HG03159 (cell line): ENCODE measurements at regions not wholly inside any gene's neighbourhood (a gene's known extent, or its start where the extent isn't known, plus 50 kb on each side); places are given as distances from the start of the nearest gene placed in this dataset.

Source experiments
- ATAC-seq: cut with Tn5 transposase; IDR thresholded peaks from one replicate; pipeline ENCODE4 v1.9.1; 2021; ENCODE audit warnings: mild to moderate bottlenecking, moderate library complexity; ENCODE audit not compliant: unreplicated experiment

- ATAC-seq = no peak
Observed at GRCh38 chr6:62672989-62673388, 387.0 kb upstream of the KHDRBS2 start.

GRCh38 chr6:62670490-62671223, 384.6 kb upstream of the KHDRBS2 start:
- ATAC-seq = no peak

- no peak for ATAC-seq
Observed at GRCh38 chr6:62669831-62670230, 383.8 kb upstream of the KHDRBS2 start.

GRCh38 chr6:62652692-62653328, 366.8 kb upstream of the KHDRBS2 start:
- no peak for ATAC-seq

- no peak for ATAC-seq
Observed at GRCh38 chr6:62645274-62645673, 359.2 kb upstream of the KHDRBS2 start.

DNA sequence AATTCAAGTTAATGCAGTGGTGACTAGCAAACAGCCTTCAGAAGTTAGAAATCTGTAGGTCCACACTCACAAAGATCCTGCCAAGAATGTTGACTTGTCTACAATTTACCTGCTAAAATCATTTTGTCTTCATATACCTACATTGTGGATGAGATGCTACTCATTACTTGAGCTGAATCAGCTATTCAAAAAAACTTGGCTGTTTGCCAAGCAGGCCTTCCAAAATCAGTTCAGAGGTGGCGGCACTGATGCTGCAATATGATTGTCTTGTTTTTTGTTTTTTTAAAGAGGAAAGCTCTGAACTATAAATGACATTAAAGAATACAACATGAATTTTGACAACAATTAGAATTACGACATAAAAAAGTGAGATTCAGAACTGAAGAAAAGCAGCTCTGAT, 354.7 kb upstream of the KHDRBS2 start:
- ATAC-seq = no peak

DNA sequence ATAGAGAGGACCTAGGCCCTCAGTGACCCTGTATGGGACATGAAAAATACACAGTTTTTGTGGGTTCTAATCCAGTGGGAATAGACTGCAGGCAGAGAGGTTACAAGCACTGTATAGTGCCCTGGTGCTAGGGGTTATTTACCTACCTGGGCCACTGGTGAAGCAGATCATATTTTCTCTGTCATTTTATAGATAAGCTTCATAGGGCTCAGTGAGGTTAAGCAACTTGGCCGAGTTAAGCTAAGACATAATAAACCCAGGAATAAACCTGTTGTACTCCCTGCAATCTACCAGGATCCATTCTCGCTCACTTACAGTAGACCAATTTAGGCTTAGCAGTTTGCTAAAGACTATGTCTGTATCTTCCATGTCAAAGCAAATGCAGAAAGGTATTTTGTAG, 340.6 kb upstream of the KHDRBS2 start:
- ATAC-seq = no peak

DNA sequence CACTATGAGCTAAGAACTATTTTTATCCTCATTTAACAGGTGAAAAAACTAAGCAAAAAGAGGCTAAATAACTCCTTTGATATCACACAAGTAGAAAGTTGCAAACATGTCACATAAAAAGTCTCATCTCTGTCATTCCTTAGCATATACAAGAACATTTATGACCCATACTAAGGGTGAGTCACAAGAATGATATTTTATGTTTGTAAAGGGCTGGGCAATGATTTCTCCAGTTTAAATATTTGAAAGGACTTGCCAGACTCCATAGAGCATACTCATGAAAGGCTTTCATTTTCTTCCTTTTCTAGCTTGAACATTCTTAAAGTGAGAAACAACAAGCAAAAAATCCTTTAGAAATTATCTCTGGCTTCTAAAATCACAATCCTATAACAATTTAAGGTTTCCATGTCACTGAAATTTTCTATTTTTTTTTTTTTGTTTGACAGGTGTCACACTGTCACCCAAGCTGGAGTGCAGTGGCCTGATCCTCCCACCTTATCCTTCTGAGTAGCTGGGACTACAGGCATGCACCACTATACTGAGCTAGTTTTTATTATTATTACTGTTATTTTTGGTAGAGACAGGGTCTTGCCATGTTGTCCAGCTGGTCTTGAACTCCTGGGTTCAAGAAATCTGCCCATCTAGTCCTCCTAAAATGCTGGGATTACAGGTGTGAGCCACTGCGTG, 338.0 kb upstream of the KHDRBS2 start:
- no peak for ATAC-seq

DNA sequence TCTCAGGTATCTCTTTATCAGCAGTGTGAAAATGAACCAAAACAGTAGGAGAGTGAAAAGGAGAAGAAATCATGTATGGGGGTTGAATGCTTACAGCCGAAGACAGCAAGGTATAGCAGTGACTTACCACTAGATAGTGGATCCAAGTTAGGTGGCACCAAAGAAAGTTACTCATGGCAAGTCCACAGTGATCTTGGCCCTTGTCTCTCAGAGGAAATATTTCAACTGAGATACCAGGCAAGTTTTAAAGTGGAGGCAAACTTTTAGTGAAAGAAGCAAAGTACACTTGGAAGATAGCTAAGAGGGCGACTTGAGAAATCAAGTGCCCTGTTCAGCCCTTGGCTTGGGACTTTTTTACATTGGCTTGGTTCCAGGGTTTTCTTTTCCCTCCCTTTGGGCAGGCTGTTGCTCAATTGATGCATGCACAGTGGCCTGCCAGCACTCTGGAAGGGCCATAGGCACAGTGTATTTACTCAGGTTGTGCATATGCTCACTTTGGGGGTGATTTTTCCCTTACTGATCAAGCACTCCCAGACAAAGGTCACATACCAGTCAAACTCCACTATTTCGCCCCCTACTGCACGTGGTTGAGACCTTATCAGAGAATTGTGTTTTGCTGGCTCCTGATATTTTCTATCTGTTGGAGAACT, 329.5 kb upstream of the KHDRBS2 start:
- no peak for ATAC-seq

DNA sequence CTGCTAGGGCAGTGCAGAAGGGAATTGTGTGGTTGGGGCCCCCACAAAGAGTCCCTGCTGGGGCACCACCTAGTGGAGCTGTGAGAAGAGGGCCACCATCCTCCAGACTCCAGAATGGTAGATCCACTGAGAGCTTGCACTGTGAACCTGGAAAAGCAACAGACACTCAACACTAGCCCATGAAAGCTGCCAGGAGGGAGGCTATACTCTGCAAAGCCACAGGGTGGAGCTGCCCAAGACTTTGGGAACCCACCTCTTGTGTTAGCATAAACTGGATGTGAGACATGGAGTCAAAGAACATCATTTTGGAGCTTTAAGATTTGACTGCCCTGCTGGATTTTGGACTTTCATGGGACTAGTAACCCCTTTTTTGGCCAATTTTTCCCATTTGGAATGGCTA, 328.4 kb upstream of the KHDRBS2 start:
- ATAC-seq = no peak

DNA sequence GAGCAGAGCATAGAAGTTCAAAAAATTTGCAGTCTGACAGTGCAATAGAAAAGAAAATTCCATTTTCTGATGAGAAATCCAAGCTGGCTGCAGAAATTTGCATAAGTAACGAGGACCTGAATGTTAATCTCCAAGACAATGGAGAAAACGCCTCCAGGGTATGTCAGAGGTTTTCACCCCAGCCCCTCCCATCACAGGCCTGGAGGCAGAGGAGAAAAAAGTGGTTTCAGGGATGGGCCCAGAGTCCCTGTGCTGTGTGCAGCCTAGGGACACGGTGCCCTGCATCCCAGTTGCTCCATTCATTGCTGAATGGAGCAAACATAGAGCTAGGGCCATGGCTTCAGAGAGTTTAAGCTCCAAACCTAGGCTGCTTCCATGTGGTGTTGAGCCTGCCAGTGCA, 327.9 kb upstream of the KHDRBS2 start:
- ATAC-seq = no peak

DNA sequence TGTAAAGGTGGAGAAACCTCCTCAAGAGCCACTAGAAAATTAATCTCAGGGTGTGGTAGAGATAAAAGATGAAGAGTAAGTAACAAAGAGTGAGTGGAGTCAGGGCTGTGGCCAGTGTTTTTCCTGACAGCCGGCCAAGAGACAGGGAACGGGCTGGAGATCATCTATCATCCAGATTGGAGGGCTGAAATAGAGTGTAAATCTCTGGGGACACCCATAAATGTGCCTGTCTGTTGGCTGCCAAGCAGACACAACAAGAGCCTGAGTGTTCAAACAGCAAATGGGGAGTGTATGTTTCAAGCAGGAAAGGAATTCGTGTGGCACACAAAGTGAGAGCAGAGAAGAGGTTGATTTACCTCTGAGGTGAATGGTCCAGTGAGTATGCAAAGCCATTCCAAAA, 326.4 kb upstream of the KHDRBS2 start:
- ATAC-seq = no peak

DNA sequence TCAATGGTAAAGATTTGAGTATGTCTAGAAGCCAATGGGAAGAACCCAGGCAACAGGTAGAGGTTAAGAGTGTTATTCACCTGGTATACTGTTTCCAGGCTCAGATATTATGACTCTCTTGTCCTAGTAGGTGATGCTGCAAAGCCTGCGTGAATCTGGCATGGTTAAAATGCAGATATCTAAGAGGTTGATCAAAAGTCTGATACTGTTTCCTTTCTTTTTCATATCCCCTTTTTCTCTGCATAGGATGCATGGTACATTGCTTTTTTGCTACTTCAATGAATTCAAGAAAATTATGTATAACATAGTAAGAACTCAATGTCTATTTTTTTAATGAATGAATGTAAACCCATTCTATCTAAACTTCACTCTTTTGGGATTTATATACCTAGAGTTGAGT, 284.3 kb upstream of the KHDRBS2 start:
- no peak for ATAC-seq

GRCh38 chr6:62541502-62541901, 255.5 kb upstream of the KHDRBS2 start:
- no peak for ATAC-seq

DNA sequence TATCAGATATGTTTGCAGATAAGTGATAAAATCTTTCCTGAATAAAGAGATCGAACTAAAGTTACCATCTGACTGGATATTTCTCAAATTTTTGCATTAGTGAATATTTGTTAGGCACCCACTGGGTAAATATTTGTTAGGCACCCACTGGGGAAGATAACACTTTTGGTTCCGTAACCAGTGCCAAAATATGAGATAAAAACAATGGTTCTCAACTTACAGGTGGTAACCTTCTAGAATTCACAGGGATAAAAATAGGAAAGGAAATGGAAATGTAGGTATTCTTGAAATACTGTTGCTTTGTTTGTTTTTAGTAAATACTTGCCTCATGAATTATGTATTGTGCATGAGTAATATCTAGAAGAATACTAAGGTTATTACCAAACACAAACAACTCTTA, 245.0 kb upstream of the KHDRBS2 start:
- no peak for ATAC-seq

- ATAC-seq = no peak
Observed at GRCh38 chr6:62528894-62529526, 243.0 kb upstream of the KHDRBS2 start.

DNA sequence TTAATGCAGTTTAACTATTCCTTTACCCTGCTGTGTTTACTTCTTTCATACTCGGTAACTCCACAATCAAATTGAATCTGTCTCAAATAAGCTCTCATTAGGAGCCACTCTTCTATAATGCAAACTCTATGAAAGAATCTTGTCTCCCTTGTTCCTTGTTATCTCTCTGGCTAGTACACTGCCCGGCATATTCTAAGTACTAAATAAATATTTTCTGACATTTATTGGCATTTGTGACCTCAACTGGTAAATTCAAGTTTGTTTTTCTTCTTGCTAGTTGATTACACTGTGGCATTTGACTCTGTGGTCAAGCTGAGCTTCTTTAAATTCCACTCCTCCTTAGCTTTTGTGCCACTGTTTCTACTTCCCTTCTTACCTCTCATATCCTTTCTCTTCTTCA, 237.6 kb upstream of the KHDRBS2 start:
- no peak for ATAC-seq

DNA sequence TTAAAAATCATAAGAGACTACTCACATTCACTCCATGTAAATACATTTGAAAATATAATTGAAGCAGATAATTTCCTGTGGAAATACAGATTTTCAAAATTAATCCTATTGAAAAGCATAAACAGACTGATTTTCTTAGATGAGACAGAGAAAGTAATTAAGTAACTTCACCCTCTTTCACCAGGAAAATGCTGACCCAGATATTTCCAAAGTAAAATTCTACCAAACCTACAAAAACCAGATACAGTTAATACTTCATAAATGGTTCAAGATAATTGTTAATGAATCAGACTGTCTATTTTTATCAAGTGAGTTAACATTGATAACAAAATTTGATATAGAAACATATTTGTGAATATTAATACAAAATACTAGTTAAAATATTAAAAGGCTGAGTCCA, 233.5 kb upstream of the KHDRBS2 start:
- ATAC-seq = no peak

GRCh38 chr6:62516291-62517141, 230.5 kb upstream of the KHDRBS2 start:
- ATAC-seq = no peak

- no peak for ATAC-seq
Observed at GRCh38 chr6:62492192-62492822, 206.3 kb upstream of the KHDRBS2 start.
